RPMI8226 (cell line): ENCODE measurements at regions not wholly inside any gene's neighbourhood (a gene's known extent, or its start where the extent isn't known, plus 50 kb on each side); places are given as distances from the start of the nearest gene placed in this dataset.
"Not testable (repeated sequence)": the region's sequence is repeated elsewhere in the genome, so short reads cannot be mapped to it uniquely, and the experiment has no call there.

Experiments used
- DNase-seq: peaks from one replicate; pipeline ENCODE4 v3.0.0-alpha.2; 2015

DNA sequence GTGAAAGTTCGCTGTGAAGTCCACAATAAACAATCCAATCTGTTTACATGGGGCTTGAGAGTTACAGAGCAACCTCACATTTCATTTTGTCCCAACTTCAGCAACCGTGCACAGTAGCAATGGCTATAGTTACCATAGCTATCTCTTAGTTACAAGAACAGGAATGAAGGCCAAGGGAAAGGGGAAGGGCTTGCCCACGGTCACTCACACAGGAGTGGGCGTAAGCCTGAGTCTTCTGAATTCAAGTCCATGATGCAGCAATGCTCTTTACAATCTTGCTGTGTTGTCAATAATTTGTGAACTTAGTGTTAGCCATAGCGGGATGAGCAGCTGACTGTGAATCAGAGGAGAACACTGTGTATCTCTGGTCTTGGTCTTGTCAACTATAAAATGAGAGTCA, 102.9 kb downstream of the ADAMTS15 start:
- no peak for DNase-seq

DNA sequence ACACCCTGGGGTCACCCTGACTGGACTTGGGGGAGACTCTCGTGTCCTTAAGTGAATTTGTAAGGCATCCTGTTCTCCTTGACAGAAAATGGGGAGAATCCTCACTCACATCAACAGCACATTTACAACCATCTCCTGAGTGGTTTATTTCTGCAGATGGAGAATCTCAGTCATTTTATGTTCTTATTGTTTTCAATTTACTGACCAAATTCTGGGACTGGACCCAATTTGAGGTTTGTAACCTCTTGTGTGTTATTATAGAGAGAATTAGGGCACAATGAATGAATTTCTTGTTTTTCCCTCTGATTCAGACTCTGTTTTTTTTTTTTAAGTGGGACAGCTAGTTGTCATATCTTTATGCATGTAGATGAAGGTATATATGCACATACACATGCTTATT, 104.9 kb downstream of the ADAMTS15 start:
- no peak for DNase-seq

GRCh38 chr11:130554241-130555055, 106.0 kb downstream of the ADAMTS15 start:
- DNase-seq: no peak

GRCh38 chr11:130555251-130555841, 106.9 kb downstream of the ADAMTS15 start:
- no peak for DNase-seq

GRCh38 chr11:130560000-130560780, 111.7 kb downstream of the ADAMTS15 start:
- DNase-seq: no peak

DNA sequence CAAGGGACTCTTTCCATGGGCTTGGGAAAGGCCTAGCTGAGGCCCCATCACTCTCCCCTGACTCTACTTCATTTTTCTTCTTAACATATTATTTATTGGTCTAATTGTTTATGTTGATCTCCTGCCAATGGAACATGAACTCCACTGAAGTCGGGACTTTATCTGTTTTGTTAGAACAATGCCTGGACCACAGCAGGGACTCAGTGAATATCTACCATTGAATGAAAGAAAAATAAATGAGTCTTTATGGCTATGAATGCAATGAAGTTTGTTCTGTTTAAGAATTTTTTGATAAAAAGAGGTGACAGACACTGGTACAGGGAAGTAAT, 112.3 kb downstream of the ADAMTS15 start:
- DNase-seq: no peak

DNA sequence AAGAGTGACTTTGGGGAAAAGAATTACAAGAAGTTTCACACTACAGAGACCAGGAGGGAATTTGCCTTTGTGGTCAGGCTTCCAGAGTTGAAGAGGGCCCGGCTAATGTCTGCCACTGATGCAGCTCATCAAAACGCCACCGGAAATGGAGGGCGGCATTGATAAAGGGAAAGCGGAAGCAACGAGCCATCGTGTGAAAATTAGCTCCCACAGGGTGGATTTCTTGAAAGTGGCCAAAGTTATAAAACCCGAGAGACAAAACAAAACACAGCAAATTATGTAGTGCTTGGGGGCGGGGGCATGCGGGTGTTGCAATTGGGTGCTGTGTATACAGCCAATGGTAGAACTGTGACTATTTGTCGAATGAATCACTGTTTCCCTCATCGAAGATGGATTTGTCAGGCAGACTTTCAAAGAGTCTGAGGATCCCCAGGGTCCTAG, 113.0 kb downstream of the ADAMTS15 start:
- DNase-seq: no peak

DNA sequence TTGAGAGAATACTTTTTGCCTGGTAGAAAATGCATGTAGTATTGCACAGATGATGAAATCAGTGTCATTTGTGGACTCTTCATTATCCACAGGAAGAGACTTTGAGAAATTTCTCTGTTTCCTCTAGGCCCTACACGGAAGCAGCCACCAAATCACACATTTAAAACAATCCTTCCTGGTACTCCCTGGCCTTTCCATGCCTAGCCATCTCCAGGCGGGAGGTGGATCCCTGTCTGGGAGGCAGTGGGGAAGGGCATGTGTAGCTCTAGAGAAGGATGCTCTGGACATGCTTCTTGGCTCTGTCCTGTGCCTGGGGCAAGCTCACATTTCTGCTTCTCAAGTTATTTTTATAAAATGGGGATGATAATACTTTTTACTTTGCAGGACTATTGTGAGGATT, 114.1 kb downstream of the ADAMTS15 start:
- DNase-seq: no peak

GRCh38 chr11:130566360-130566759, 117.9 kb downstream of the ADAMTS15 start:
- DNase-seq: not testable (repeated sequence)

DNA sequence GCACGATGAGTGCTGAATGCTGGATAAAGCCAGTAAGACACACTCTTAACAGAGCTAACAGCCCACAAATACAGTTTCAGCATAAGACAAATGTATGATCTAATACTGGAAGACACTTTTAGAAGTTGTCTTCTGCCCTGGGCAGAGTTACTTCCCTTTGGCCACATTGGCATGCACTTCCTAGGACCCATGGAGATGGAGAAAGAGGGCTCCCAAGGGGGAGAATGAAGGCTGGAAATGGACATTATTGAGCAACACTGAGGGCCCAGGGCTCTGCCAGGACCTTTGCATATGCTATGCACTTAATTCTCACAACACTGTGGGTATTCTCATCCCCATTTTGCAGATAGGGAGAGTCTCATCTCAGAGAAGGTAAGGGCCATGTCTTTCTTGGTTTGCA, 123.1 kb downstream of the ADAMTS15 start:
- DNase-seq: no peak

DNA sequence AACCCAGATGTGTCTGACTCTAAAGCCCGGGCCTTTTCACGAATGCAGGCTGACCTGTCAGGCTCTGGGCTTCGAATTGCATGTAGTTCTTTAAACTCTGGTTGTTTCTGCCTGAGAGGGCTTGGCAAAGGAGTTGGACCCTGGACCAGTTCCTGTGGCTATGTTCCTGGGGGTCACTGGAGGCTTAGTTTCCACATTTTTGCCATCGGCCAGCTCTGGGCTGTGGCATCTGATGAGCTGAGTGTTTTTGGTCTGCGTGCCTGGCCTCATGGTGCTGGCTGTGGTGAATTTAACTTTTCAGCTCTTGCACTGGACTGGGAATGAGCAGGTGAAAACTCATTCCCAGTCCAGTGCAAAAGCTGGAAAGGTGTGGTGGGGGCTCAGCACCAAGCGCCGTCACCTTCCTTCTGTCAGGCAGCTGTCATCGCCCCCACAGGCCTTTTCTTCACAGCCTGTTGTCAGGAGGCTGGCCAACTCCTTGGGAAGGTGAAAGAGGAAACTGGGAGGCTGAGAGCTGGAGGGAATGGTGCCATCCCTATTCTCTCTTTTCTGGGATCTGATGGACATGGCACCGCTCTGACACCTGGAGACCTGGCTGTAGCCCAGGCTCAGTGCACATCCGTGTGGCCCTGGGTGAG, 123.6 kb downstream of the ADAMTS15 start:
- DNase-seq: no peak

GRCh38 chr11:130573767-130574166, 125.3 kb downstream of the ADAMTS15 start:
- no peak for DNase-seq

DNA sequence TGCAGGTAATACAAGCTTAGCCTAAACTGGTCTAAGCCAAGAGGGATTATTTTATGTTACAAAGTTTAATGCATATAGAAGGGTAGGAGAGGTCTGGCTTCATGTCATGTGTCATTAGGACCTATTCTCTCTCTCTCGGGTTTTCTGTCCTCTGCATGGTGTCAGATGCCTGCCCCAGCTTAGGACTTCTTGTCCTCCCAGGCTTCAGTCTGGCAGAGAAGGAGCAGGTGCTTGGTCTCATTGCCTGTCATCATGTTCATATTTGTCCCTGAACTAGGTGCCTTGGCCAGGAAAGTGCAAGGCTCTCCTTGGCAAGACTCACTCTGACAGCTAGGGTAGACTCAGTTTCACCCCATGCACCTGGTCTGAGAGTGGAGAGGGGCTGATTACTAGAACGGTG, 126.3 kb downstream of the ADAMTS15 start:
- no peak for DNase-seq

DNA sequence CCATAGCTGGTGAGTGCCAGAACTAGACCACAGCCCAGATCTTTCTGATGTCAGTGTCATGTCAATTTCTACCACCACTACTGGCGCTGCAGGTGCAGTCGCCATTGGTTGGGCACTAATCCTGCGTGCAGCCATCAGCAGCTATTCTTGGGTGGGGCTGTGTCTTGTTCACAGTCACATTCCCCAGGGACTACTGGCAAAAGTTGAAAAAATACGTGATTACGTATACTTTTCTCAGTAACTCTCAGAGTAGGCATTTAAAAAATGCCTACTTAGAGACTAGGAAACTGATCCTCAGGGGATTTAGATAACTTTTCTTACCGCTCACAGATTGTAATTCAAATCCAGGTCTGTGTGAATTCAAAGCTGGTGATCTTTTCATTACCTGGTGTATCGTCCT, 127.7 kb downstream of the ADAMTS15 start:
- no peak for DNase-seq

DNA sequence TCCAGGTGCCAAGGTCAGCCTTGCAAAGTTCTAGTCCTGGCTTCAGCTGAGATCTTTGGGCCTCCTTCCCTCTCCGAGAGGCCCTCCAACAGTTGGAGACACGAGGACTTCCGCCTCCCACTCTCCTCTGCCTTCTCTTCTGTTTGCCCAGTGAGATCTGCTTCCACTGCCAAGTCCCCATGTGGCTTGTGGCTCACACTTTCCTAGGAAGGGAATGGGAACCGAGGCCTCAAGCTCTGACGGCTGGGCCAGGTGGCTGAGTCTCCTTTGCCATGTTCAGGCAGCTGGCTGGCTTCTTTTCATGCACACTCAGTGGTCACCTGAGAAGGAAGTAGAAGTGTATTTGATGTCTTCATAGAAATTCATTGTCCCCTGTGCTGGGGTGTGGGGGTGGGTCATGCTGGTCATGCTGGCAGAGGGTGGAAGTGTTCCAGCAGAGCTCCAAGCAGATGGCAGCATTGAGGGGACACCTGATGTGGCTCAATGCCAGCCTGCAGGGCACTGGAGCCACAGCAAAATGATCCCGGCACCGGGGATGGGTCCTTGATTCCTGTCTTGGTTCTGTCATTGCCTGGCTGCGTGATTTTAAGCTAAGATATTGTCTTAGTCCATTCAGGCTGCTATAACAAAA, 130.4 kb downstream of the ADAMTS15 start:
- no peak for DNase-seq

GRCh38 chr11:130580372-130580771, 131.9 kb downstream of the ADAMTS15 start:
- no peak for DNase-seq

DNA sequence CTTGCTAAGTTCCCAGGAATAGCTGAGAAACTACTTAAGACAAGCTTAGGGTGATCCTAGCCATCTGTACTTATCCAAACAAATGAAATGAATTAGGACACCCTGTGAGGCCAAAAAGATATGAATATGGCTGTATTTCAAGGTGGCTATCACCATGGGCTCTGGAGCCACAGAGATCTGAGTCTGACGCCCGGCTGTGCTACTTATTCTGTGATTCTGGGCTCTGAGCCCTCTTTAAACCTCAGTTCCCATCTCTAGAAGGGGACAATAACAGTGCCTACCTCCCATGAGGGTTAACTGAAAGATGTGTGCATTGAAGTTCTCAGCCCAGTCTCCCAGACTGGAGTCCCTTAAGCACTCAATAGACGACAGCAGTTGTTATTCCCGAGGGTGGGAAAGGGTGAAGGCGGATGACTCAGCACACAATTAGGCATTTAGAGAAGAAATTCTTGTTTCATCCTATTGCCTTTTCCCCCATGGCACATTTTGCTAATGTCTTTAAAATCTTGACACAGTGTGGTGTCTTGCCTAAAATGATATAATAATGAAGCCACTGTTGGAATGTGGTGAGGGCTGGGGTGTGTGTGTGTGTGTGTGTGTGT, 132.5 kb downstream of the ADAMTS15 start:
- no peak for DNase-seq

DNA sequence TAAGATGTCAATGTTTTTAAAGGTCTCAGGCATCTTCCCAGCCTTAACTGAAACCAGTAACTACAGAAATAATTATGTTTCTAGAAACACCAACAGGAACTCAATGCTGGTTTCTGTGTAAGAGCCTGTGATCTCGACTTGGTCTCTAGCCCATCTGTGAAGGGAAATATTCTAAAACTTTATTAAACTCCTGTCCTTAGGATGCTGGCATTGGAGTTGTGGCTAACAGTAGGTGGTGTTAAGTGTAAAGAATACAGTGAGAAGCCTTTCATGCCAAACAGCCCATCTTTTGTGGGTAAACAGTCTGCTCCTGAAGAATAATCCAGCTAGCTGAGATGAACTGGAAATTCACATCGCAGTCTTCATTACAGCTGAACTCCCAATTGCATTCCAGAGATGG, 133.2 kb downstream of the ADAMTS15 start:
- DNase-seq: no peak

- no peak for DNase-seq
Observed at GRCh38 chr11:130582176-130582575, 133.7 kb downstream of the ADAMTS15 start.

GRCh38 chr11:130582981-130583380, 134.5 kb downstream of the ADAMTS15 start:
- DNase-seq: no peak

- no peak for DNase-seq
Observed at GRCh38 chr11:130583801-130584211, 135.4 kb downstream of the ADAMTS15 start.

DNA sequence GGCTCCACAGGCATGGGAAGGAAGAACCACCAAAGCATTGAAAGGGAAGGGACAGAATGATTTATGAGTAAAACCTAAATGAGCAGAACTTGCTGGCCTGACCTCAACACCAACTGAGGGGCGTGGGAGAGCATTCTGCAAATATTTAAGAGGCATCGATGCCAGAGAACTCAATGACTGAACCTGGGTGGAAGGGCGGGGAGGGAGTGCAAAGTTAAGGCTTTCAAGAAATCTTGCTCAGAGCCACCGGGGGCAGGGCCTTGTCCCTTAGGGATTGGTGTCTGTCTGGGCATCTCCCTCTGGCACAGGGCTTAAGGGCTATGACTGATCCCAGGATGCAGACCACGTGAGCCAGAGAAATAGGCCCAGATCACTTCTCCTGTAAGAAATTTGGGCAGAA, 137.1 kb downstream of the ADAMTS15 start:
- no peak for DNase-seq

GRCh38 chr11:130587658-130588057, 139.2 kb downstream of the ADAMTS15 start:
- no peak for DNase-seq
